ENCODE measurements at regions not wholly inside any gene's neighbourhood (a gene's known extent, or its start where the extent isn't known, plus 50 kb on each side); places are given as distances from the start of the nearest gene placed in this dataset.

DNA sequence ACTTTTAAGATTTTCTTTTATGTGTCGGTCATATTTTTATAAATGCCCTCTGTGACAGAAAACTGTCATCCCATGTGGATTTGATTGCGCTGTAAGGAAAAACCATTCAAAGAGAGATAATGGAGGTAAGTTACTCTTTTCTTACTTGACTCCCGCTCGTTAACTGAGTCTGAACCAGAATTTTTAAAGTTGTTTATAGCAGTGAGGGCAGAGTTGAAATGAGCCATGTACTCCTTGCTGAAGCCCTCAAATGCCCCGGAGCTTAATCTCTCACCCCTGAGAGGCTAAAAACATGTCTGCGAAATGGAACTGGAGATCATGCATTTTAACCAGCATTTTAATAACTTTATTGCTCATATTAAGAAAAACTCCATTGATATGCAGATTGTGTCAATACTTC lies 320.0 kb upstream of the SOX11 start:
- ChIA-PET CTCF (no interaction called here), POLR2A (no interaction called here)
- peaks cover 6% of the 10 kb centered on the region for H3K9me3 ChIP-seq
- TF ChIP-seq MAFK (IDR thresholded peaks at IDR 0.05; ENCODE audit: partially characterized antibody) (no peak), NPAS2 (CRISPR knock-in tag; IDR thresholded peaks at IDR 0.05; ENCODE audit: borderline replicate concordance) (no peak)
- FAIRE-seq, result no peak
- H3K4me3 ChIP-seq, result no peak overlapping the region
- H3K4me1 ChIP-seq, result no peaks in the 10 kb centered on the region
- no peak overlapping the region for H3K27ac ChIP-seq
- ATAC-seq, result no peak
- 19% methylated on average over 6 of the region's 6 CpGs for WGBS (ENCODE audit: missing lambda C conversion rate)
- no peak for DNase-seq (ENCODE audit: low read depth in 1 of 2, low spot score in 1 of 2)
- no peak overlapping the region for H3K4me2 ChIP-seq

- Histone ChIP-seq H3K4me2 (no peak overlapping the region), H3K4me3 (no peak overlapping the region), H3K27ac (no peak overlapping the region), H3K9me3 (peaks cover 9% of the 10 kb centered on the region), H3K4me1 (no peaks in the 10 kb centered on the region)
- no peak for ATAC-seq
- ChIA-PET CTCF (no interaction called here), POLR2A (no interaction called here)
- TF ChIP-seq HOXA7 (CRISPR knock-in tag; IDR thresholded peaks at IDR 0.05) (no peak), FOXS1 (CRISPR knock-in tag; IDR thresholded peaks at IDR 0.05) (no peak), JUN (IDR thresholded peaks at IDR 0.05) (no peak), RFX5 (IDR thresholded peaks at IDR 0.05) (no peak), ZC3H11A (IDR thresholded peaks at IDR 0.05) (no peak), HOXB13 (CRISPR knock-in tag; IDR thresholded peaks at IDR 0.05; ENCODE audit: low read depth) (no peak), KDM1A (IDR thresholded peaks at IDR 0.05; ENCODE audit: low read depth) (no peak), RAD21 (conservative IDR thresholded peaks at IDR 0.05 in 1 of 2, IDR thresholded peaks at IDR 0.05 in 1 of 2) (no peak), RARB (CRISPR knock-in tag; IDR thresholded peaks at IDR 0.05) (no peak), PBX3 (IDR thresholded peaks at IDR 0.05) (no peak), MAFK (IDR thresholded peaks at IDR 0.05; ENCODE audit: partially characterized antibody) (no peak), MYC (IDR thresholded peaks at IDR 0.05; ENCODE audit: borderline replicate concordance, low read length) (no peak), POLR2A (IDR thresholded peaks at IDR 0.05; ENCODE audit: low read length) (no peak), HEYL (CRISPR knock-in tag; IDR thresholded peaks at IDR 0.05) (no peak), FOSB (CRISPR knock-in tag; IDR thresholded peaks at IDR 0.05) (no peak), GATA3 (IDR thresholded peaks at IDR 0.05; ENCODE audit: borderline replicate concordance) (no peak), ZNF302 (CRISPR knock-in tag; IDR thresholded peaks at IDR 0.05) (no peak), SREBF2 (IDR thresholded peaks at IDR 0.05) (no peak)
- WGBS (ENCODE audit: missing lambda C conversion rate), result 3% methylated on average over 6 of the region's 6 CpGs
- FAIRE-seq, result no peak
- no peak for DNase-seq (ENCODE audit: low read depth in 1 of 2, low spot score in 1 of 2)
Measured at GRCh38 chr2:5373200-5373599, 319.0 kb upstream of the SOX11 start.

DNA sequence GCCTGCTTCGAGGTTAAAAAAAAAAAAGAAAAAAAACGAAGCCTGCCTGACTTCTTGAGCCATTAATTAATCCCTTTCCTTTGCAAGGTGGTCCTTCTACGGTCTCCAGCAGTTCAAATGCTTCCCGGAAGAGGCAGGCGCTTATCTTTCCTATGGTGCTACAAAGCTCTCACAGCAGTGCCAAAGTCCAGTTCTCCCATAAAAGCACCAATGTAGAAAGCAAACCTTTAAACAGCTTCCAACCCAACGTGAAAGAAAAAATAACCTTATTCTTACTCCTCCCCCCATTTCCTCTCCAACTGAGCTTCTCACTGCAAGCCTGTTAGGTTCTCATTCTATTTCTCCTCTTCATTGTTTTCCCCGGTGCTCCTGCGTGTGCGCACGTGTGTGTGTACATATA lies 317.4 kb upstream of the SOX11 start:
- 36% methylated on average over 10 of the region's 10 CpGs for WGBS (ENCODE audit: missing lambda C conversion rate)
- no peaks in the 10 kb centered on the region for H3K4me1 ChIP-seq
- no peak for FAIRE-seq
- H3K27ac ChIP-seq, result no peak overlapping the region
- ATAC-seq, result no peak
- ChIA-PET CTCF (interaction anchor here (1.4 kb wide), 1 partner anchor 10 kb away, joined by 3 read pairs; no protein-coding TSS in a partner anchor), POLR2A (no interaction called here)
- no peak for DNase-seq (ENCODE audit: low read depth in 1 of 2, low spot score in 1 of 2)
- TF ChIP-seq CBX2 (IDR thresholded peaks at IDR 0.05; ENCODE audit: borderline replicate concordance, low read depth) (no peak), ZSCAN20 (CRISPR knock-in tag; IDR thresholded peaks at IDR 0.05) (no peak), SMC3 (IDR thresholded peaks at IDR 0.05) (no peak), HMGXB4 (CRISPR knock-in tag; IDR thresholded peaks at IDR 0.05; ENCODE audit: borderline replicate concordance) (no peak), CHD4 (IDR thresholded peaks at IDR 0.05; ENCODE audit: borderline replicate concordance) (no peak), GATA3 (IDR thresholded peaks at IDR 0.05; ENCODE audit: borderline replicate concordance) (no peak), MAFK (IDR thresholded peaks at IDR 0.05; ENCODE audit: partially characterized antibody) (no peak), HDAC2 (IDR thresholded peaks at IDR 0.05) (no peak), FOXS1 (CRISPR knock-in tag; IDR thresholded peaks at IDR 0.05) (no peak)
- TF ChIP-seq, protein P1, sequence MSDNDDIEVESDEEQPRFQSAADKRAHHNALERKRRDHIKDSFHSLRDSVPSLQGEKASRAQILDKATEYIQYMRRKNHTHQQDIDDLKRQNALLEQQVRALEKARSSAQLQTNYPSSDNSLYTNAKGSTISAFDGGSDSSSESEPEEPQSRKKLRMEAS (IDR thresholded peaks at IDR 0.05), result no peak
- TF ChIP-seq, protein P2, sequence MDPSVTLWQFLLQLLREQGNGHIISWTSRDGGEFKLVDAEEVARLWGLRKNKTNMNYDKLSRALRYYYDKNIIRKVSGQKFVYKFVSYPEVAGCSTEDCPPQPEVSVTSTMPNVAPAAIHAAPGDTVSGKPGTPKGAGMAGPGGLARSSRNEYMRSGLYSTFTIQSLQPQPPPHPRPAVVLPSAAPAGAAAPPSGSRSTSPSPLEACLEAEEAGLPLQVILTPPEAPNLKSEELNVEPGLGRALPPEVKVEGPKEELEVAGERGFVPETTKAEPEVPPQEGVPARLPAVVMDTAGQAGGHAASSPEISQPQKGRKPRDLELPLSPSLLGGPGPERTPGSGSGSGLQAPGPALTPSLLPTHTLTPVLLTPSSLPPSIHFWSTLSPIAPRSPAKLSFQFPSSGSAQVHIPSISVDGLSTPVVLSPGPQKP (IDR thresholded peaks at IDR 0.05; ENCODE audit: low read depth, low read length), result no peak
- peaks cover 9% of the 10 kb centered on the region for H3K9me3 ChIP-seq
- no peak overlapping the region for H3K4me3 ChIP-seq
- H3K4me2 ChIP-seq, result no peak overlapping the region
